LNCAP (cell line): ENCODE measurements at regions not wholly inside any gene's neighbourhood (a gene's known extent, or its start where the extent isn't known, plus 50 kb on each side); places are given as distances from the start of the nearest gene placed in this dataset.

Source experiments
- CTCF ChIP-seq: fragments of 450-650 bp; IDR thresholded peaks from 2 replicates; pipeline ENCODE4 v1.5.1; 2017; ENCODE audit warnings: mild to moderate bottlenecking

DNA sequence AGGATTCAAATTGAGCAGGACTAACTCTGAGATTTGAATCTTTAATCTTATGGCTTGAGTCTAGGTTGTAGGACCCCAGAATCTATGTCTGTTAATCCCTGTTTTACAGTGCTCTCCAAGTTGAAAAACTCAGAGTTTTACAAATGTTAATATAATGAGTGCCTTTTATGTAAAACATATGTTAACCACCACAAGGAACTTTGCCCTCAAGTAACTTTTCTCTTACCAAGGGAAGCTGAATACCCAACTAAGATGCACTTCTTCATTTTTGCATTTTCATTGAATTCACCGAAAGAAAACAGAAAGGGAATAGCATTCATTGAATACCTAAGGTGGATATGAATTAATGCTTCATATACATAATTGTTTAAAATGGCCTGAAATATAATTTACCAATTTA is 338.1 kb downstream of the RPRM start:
- no peak for TF ChIP-seq CTCF

DNA sequence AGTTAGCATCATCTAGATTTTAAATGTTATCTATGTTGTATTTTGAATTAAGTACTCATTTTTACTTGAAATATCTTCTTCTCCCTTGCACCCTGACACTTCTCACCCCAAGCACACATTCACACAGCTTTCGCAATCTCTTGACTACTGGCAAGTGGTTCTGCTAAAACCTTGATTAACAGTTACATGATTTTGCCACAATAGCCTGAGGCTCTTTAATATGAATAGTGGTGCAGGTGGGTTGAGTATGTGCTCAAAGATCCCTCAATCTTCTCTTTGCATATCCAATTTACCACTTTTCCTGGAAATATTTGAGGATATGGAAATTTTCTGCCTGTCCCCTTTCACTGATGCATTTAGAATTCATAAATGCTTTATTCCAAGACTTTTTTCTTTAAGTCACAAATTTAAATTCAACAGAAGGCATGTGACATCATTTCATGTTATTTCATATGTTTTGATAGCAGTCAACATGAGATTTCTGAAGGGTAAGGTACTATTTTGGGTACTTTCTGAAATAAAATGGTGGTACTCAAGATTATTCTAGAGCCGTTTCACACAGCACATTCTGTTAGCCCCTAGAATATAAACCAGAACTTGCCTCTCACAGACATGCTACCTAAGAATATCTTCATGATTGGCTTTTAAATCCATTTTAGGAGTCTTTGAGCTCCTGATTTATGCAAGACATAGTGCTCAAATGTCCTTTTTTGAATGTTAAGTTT is 339.7 kb downstream of the RPRM start:
- no peak for TF ChIP-seq CTCF

DNA sequence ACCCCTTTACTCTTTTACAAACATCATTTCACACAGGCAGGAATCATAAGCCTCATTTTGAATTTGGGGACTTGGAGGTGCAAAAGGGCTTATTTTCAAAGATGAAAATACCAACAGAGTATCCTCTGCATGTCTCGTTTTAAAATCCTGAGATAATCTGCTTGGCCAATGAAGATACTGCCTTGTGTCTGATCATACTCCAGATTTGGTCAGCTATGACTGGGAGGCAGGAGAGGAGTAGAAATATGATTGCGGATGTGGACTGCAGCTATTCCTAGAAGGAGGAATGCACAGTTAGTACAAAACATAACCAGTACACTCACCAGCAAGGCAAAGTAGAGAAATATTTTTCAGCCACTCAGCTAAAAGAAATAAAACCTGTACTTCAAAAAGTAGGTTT is 342.3 kb downstream of the RPRM start:
- no peak for TF ChIP-seq CTCF

GRCh38 chr2:153134725-153135124 is 343.8 kb downstream of the RPRM start:
- no peak for TF ChIP-seq CTCF

DNA sequence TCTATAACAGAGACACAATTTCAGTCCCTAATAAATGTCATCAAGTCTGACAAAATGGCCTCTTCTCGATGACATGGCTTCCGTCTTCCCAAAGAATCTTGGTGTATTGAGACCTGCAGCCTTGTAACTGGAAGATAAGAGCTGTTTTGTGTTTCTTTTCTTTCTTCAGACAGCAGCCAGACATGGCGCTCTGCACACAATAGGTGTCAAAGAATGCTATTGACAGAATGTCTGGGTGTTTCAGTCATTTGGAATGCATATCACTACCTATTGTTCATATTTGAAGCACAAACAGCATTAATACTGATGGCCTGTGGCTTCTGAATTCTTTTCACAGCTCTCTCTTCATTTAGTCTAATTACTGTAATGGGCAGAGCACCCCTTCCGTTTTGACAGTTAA is 344.8 kb downstream of the RPRM start:
- no peak for TF ChIP-seq CTCF

GRCh38 chr2:153132418-153132817 is 346.1 kb downstream of the RPRM start:
- TF ChIP-seq CTCF, result no peak

GRCh38 chr2:153115141-153115540 is 363.4 kb downstream of the RPRM start:
- TF ChIP-seq CTCF, result no peak

DNA sequence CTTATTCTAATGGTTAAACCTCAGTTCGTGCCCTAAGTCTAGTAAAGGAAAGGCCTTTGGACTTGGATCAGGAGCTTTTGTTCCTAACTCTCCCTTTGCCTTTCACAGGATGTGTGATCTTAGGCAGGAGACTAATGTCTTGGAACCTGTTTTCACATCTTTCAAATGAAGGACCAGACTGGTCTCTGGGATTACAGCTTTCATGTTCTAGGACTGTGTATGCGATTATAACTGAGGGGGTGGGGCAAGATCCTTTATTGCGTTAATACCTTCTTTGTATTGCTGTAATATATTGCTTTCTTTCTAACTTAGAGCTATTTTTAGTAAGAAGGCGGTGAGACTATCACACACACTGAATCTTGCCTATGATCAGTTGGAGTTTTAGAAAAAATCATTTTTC is 368.1 kb downstream of the RPRM start:
- TF ChIP-seq CTCF, result no peak
